Inferior parietal cortex (tissue), 1 donor: ENCODE measurements at regions not wholly inside any gene's neighbourhood (a gene's known extent, or its start where the extent isn't known, plus 50 kb on each side); places are given as distances from the start of the nearest gene placed in this dataset.

Experiments used
- DNase-seq: peaks from one replicate; pipeline ENCODE4 v3.0.0-alpha.2; 2016; ENCODE audit errors: extremely low spot score

DNA sequence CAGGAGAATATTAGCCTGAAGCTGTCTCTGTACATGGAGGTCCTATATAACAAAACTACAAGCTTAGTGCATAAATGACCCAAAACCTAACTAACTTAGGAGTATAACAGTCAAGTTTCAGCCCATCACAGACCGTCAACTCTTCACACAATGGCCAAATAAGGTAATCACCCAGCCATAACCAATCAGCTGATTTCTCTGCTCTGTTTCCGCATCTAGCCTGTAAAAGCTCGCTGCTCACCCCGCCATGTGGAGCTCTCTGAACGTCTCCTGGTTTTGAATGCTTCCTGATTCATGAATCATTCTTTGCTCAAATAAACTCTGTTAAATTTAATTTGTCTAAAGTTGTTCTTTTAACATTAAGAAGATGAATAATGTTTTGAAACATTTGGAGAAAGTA, 593.6 kb downstream of the TMX3 start:
- no peak for DNase-seq

DNA sequence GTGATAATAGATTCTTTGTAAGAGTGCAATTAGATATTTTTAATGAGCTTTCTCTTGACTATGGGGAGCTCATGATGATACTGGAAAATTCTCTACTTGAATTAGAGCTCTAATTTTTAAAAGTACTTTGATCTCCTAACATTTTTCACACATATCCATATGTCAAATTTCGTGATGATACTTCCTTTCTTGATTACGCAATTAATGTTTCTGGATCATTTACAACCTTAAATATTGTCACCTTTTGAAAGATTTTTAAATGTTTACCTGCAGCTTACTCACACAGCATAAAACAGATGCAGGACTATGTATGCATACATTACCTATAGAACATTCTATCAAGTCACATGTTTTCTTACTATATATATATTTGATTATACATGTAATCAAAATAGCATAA, 598.5 kb upstream of the DSEL start:
- DNase-seq = no peak

DNA sequence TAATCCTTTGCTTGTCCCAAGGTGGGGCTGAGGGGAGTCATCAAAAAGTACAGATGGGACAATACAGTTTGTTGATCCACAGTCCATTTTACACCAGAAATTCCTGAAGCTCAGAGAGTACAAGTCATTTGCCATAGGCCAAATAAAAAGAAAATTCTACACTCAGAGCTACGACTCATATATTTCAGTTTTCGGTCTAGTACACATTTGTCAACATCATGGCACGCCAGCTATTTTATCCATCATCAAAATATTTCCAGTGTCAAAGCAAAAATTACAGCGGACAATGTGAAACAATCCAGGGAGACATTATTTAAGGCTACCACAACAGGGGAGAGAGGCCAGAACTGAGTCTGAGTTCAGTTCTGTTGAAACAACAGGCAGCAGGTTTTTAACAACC, 587.5 kb upstream of the DSEL start:
- DNase-seq = no peak

DNA sequence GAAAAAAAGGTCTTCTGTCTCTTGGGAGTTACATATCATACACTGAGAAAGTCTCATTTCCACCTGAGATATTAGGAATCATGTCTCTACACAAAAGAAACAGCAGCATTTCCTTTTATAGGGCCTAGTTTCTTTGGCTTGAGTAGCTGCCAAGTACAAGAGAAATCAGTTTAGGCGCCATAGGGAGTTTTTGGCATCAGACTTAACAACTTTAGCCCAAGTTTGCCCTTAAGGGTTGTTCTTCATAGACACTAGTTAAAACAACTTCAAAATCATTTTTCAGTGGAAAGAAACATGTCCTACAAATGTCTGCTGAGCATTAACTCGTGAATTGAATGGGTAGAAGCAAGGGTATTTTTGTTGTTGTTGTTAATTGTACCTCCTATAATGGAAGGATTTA, 587.0 kb upstream of the DSEL start:
- DNase-seq = no peak

DNA sequence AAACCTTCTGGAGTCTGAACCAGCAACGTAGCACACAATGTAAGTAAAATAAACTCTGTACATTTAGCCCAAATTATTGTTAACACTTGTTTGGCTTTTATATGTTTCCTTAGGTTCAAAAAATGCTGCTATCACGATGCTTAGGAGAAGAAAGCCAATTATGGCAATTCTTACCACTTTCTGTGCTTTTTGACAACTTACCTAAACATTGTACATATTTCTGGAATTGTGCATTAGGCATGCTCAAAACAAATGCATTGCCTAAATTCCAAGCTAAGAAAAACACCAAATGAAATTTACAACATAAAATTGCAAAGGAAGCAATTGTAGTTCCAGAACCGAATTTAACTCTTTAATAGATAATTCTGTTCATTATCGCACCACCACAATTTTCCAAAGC, 585.6 kb upstream of the DSEL start:
- no peak for DNase-seq

DNA sequence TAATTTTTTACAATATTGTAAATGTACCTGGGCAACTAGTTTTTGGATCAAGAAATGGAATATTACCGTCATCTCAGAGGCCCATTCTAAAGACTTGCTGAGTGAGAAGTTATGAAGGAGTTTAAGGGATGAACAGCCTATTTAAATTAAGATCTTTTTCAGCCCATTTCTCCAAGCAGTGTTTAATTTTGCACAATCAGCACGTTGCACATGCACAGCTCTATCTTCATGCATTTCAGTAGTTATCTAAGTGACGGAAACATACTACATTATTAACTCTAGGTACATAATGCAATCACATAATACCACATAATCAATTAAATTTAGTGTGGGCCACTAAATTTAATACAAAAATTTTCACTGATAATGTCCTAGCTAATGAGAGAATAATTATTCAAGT, 582.1 kb upstream of the DSEL start:
- no peak for DNase-seq

DNA sequence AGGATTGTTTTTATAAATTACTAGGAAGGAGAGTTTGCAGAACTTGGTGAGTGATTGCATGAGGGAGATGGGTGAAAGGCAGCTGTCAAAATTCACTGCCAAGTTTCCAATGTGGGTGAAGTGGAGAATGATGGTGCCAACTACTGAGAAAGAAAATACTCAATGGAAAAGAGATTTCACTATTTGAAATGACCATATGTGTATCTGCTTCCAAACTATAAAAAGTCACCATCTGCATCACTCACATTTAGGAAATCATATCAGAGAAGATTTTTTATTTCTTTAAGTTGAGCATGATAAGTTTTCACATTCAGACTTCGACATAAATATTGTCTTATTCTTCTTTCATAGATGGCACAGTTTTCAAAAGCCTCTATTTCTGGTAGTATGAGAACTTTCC, 570.0 kb upstream of the DSEL start:
- DNase-seq = no peak

DNA sequence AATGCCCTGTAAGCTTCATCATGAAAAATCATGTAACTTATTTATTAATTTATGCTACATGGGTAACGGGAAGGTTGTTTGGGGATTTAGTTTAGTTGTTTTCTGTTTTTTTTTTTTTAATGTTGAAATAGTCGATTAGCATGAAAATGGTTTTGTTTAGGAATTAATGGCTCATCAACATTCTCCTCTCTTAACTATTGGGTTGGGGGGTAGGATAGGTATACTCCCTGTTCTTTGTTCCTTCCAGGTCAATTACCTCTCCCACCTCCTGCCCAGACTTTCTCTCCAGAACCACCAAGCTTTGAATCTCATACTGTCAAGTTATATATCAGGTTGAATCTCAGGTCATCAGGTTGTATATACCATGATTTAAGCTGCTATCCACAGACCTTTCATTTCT, 568.7 kb upstream of the DSEL start:
- DNase-seq = no peak

DNA sequence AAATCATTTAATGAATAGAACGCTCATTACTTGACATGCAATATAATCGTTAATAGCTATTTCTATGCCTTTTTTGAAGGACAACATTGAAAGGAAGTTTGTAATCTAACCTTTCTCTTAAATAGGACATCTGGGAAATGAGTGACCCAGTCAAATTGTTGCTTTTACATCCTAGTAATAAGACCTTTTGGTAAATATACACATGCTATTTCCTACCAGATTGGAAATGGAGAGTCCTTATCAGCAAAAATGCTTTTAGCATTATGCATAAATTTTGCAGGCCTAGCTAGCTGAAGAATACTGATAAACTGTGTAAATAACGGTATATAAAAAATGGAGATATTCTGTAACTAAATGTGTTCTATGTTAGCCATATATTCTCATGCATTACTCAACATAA, 567.3 kb upstream of the DSEL start:
- no peak for DNase-seq

DNA sequence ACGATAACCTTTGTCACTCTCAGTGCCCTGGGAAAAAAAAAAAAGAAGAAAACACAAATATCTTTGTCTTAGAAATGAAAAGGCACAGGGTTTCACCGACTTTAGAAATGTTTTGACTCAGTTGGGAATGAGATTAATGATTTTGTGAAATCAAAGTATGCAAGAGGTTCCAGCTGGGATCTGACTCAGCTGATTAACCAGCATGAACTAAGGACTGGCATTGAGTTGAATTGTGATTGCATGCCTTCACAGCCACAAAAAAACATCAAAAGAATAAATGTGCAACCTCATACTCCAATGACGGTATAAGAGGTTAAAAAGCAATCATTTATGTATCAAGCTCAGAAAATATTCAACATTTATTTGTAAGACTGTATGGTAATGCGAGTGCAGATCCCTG, 566.6 kb upstream of the DSEL start:
- no peak for DNase-seq

DNA sequence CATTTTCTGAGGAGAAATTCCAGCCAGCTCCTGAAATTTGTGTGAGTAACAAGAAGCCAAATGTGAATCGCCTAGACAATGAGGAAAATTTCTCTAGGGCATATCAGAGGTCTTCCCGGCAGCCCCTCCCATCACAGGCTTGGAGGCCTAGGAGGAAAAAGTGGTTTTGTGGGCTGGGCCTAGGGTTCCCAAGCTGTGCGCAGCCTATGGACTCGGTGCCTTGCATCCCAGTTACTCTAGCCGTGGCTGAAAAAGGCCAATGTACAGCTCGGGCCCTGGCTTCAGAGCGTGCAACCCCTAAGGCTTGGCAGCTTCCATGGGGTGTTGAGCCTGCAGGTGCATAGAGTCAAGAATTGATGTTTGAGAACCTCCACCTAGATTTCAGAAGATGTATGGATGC, 556.2 kb upstream of the DSEL start:
- no peak for DNase-seq

DNA sequence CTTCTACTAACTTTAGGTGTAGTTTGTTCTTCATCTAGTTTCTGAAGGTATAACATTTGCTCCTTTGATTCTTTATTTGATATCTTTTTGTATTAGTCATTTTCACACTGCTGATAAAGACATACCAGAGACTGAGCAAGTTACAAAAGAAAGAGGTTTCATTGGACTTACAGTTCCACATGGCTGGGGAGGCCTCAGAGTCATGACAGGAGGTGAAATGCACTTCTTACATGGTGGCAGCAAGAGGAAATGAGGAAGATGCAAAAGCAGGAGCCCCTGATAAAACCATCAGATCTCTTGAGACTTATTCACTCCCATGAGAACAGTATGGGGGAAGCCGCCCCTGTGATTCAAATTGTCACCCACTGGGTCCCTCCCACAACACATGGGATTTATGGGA, 544.4 kb upstream of the DSEL start:
- DNase-seq = no peak

DNA sequence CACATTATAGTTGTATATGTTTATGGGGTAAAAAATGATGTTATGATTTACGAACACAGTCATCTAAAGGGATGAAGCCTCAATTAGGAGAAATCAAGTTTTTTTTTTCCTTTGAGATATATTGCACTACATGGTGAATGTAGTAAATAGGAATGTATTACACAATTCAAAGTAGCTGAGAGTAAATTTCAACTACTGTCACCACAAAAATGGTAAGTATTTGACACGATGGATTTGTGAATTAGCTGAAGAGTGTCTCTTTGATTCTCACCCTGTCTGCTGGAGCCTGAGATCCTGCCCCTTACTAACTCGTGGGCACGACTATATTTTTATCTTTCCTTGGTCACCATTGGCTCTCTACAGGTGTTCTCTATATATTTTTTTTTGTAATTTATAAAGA, 540.4 kb upstream of the DSEL start:
- no peak for DNase-seq

DNA sequence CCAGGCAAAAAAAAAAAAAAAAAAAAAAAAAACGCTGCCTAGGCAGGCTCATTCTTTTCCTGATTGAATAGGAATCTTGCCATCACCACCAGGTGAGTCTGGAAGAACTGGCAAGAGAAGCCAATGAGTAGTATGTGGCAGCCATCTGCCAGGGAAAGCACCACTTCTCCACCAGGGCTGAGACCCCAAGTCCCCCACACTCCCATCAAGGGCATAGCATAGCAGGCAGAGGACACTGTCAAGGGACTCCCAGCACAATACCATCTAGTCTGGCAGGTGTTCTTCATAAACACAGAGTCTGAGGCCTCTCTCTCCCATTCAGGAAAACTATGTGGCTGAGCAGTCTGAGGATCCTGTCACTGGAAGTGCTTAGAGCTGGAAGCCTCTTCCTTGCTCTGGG, 538.1 kb upstream of the DSEL start:
- no peak for DNase-seq

DNA sequence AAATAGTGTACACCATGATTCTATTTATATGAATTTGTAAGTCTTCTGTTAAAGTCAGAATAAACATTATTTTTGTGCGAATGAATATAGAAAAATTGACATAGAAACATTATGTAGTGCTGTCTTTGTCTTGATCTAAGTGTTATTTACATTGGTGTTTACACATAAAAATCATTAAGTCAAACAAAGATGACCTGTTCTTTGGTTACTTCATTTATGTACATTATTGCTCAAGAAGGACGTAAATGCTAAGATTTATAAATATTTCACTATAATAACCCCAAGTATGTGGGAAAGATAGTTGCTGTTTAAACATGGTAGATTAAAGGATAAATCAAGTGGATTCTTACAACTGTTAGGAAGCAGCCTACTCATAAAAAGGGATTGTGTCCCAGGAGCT, 536.8 kb upstream of the DSEL start:
- DNase-seq = no peak

DNA sequence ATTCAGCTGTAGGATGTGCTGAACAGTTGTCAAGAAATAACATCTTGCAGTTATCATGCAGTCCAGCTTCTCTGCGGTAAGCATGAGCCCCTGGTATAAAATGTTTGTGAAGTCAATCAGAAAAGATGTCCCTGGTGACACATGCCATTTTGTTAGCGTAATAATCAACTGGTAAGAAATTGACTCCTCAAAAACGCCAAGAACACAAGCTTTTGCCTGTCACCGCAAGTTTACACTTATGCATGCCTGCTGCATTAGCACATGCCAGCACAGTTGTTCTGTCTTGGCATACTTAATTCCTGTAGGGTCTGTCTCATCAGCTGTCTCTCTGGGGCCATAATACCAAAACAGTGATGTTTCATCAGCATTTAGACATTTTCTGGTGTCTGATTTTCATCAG, 524.8 kb upstream of the DSEL start:
- no peak for DNase-seq

DNA sequence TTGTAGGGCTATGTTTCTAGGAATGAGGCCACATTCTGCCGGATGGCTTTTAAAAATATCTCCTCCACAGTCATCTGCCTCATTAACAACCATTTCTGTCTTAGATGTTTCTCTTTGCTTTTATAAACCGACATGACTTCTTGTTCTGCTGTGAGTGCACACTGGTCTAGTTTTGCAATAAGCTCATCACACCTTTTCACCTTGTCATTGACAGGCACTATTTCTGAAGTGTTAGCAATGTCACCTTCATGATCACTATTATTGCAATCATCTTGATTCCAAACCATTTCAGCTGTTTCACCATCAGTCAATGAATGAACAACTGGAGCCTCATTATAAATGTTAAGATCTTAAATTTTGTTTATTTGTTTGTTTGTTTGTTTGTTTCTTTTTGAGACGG, 523.7 kb upstream of the DSEL start:
- no peak for DNase-seq

DNA sequence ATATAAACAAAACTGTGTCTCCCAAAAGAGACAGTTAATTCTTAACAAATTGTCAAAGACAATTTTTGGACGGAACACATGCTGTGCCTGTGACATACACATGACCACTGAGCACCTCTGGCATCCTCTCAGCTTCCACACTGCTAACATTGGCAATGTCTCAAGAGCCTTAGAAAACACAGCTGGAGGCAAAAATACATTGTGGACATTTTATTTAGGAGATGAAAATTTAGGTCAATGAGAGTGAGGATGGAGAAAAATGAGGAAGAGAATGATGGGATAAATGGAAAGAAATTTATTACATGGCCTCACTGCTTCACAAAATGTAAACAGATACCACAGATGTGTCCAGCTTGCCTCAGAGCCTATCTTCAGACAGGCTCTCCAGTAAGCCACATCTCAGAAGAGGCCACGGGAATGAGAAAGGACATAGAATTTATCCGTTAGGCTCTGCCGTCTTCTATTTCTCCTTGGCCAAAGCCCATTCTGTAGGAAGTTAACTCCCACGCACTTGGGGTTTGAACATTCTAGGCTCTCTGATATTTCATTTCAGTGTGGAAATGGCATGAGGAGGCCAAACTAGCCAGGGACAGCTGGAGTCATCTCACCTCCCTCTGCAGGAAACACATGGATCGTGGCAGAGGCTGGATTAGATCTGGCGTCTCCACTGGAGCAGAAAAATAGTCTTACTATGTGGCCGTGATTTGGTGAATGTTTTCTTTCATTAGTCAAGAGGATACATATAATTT, 519.4 kb upstream of the DSEL start:
- DNase-seq = no peak

DNA sequence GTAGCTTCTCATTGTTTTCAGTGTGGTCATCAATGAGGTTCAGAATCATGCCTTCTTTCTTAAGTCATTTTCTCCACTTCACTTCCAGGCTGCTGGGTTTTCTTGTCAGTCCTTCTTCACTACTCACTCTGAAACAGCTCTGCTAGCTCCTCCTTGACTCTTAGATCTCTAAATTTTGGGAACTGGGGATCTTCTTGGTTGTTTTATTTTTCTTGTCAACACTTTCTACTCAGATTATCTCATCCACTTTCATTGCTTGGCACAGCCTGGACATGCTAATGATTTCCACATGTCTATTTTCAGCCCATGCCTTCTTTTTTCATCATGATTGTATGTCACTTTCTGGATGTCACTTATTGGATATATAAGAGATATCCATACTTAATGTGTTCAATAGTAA, 517.8 kb upstream of the DSEL start:
- DNase-seq = no peak

DNA sequence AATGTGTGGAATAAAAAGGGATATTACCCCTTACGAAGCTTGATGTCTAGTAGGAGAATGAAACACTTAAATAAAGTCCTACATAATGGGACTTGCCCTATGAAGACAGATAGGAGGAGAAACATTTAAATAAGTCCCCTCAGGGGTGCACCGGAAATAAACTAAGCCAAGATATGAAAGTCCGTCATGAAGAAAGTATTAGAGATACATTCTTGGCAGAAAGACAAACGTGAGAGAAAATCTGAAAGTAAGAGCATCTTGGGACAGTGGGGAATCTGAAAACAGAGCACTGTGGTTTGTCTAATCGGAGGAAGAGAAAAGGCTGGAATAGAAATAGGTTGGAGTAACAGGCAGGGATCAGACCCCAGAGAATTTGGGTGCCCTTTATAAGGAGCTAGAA, 516.9 kb upstream of the DSEL start:
- DNase-seq = no peak

DNA sequence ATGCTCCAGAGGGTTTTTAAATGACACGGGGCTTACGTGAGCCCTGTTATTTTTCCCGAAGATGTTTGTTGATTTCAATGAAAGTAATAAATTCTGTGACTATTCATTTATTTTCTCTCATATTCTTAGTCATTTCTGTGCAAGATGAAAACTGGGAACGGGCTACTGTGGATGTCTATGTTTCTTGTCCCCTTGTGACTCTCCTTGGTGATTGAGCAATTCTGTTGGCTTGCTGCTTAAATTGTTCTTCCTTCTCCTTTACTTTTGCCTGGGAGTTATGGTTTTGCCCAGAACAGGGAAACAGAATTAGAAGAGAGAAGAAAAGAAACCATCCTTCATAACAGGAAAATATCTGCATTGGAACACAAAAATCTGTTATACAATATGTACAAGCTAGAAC, 508.2 kb upstream of the DSEL start:
- no peak for DNase-seq

DNA sequence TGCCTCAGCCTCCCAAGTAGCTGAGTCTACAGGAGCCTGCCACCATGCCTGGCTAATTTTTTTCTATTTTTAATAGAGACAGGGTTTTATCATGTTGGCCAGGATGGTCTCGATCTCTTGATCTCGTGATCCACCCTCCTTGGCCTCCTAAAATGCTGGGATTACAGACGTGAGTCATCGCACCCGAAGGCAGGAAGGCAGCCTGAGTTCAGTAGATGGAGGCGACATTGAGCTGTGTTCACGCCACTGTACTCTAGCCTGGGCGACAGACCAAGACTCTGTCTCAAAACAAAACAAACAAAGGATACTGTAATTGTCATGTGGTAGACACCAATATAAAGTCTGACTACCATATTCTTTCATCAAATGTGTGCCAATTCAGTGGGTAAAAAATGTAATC, 500.9 kb upstream of the DSEL start:
- no peak for DNase-seq

DNA sequence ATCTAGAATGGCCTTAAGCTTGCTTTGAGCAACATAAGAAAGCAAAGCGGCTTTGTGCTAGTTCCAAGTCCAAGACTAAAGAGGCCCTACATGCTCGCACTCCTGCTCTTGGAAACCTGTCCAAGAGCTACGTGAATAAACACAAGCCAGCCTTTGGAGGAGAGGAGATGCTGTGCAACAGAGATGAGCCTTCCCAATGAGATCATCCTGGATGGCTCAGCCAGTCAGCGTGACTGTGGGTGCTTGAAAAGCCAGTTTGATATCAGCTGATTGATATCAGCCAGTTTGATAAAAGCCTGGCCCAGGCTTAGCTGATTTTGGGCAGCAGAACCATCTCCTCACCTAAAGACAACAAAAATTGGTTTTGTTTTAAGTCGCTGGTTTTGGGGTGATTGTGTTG, 481.0 kb upstream of the DSEL start:
- no peak for DNase-seq

DNA sequence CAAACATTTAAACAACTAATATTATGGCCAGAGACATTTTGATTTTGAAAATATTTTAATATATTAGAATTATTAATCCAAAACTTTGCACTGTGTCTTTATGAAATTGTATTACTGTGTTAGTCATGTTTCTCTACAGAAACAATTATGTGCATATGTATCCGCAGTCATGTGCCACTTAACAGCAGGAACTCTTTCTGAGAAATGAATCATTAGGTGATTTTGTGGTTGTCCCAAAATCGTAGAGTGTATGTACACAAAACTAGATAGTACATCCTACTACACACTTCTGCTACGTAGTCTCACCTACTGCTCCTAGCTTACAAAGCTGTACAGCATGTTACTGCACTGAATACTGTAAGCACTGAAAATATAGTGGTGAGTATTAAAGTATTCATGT, 479.2 kb upstream of the DSEL start:
- no peak for DNase-seq

DNA sequence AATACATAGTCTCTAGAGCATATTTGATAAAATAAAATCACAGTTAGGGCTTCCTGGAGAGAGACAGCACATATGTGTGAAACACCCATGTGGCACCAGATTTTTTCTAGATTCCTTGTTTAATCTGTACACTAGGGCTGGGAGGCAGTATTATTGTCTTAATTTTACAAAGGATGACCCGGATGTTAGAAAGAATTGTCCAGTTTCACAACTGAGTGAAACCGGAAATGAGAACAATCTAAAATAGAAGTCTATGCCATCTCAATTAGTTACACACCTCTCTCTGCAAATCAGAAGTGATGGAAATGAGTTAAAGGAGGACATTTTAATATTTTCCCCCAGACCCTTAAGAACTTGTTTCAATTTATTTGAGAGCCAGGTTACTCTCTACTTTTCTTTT, 463.7 kb upstream of the DSEL start:
- DNase-seq = no peak
